Medulla oblongata (tissue), 1 donor: ENCODE measurements at regions not wholly inside any gene's neighbourhood (a gene's known extent, or its start where the extent isn't known, plus 50 kb on each side); places are given as distances from the start of the nearest gene placed in this dataset.
A peak's percentile ranks its signal among the peaks of the same experiment; 100 is the strongest.

ENCODE experiments used
- DNase-seq: peaks from one replicate; pipeline ENCODE4 v3.0.0-alpha.2; 2015; ENCODE audit errors: extremely low spot score

- no peak for DNase-seq
These were observed 269.4 kb downstream of the TCF7L2 start for GRCh38 chr10:113219446-113219845.

- DNase-seq, result no peak
These were observed 271.7 kb downstream of the TCF7L2 start for GRCh38 chr10:113221756-113222168.

- DNase-seq, result no peak
These were observed 272.2 kb downstream of the TCF7L2 start for GRCh38 chr10:113222207-113222606.

- no peak for DNase-seq
These were observed 275.3 kb downstream of the TCF7L2 start for GRCh38 chr10:113225364-113225763.

- DNase-seq, result no peak
These were observed 275.9 kb downstream of the TCF7L2 start for GRCh38 chr10:113225903-113226302.

- DNase-seq, result no peak
These were observed 276.4 kb downstream of the TCF7L2 start for GRCh38 chr10:113226399-113226798.

- no peak for DNase-seq
These were observed 276.9 kb downstream of the TCF7L2 start for GRCh38 chr10:113226831-113227445.

- DNase-seq, result no peak
These were observed 278.5 kb downstream of the TCF7L2 start for GRCh38 chr10:113228530-113228929.

- no peak for DNase-seq
These were observed 280.1 kb downstream of the TCF7L2 start for GRCh38 chr10:113230011-113230610.

- no peak for DNase-seq
These were observed 283.0 kb downstream of the TCF7L2 start for GRCh38 chr10:113232928-113233511.

- no peak for DNase-seq
These were observed 284.4 kb downstream of the TCF7L2 start for GRCh38 chr10:113234481-113234880.

- no peak for DNase-seq
These were observed 285.5 kb downstream of the TCF7L2 start for GRCh38 chr10:113235508-113235907.

- DNase-seq, result no peak
These were observed 287.0 kb downstream of the TCF7L2 start for GRCh38 chr10:113236998-113237397.

GRCh38 chr10:113239566-113240350 lies 289.7 kb downstream of the TCF7L2 start:
- DNase-seq, result no peak

GRCh38 chr10:113240736-113241135 lies 290.7 kb downstream of the TCF7L2 start:
- no peak for DNase-seq

GRCh38 chr10:113241599-113242360 lies 291.7 kb downstream of the TCF7L2 start:
- DNase-seq, result peak; percentile 5

GRCh38 chr10:113243311-113243710 lies 293.3 kb downstream of the TCF7L2 start:
- DNase-seq, result no peak

- no peak for DNase-seq
These were observed 294.7 kb downstream of the TCF7L2 start for GRCh38 chr10:113244750-113245149.

GRCh38 chr10:113245286-113245685 lies 295.2 kb downstream of the TCF7L2 start:
- no peak for DNase-seq

GRCh38 chr10:113247050-113247449 lies 297.0 kb downstream of the TCF7L2 start:
- DNase-seq, result no peak

GRCh38 chr10:113252650-113253618 lies 299.9 kb upstream of the HABP2 start:
- peak; percentile 9 for DNase-seq
